EL (cell line): ENCODE measurements at regions not wholly inside any gene's neighbourhood (a gene's known extent, or its start where the extent isn't known, plus 50 kb on each side); places are given as distances from the start of the nearest gene placed in this dataset.

ENCODE experiments used
- DNase-seq: peaks from one replicate; pipeline ENCODE4 v3.0.0-alpha.2; 2016

- DNase-seq = no peak
These were observed 376.6 kb upstream of the XYLT1 start for GRCh38 chr16:17847234-17847795.

GRCh38 chr16:17846030-17846429, 375.3 kb upstream of the XYLT1 start:
- DNase-seq = no peak

GRCh38 chr16:17845031-17845430, 374.3 kb upstream of the XYLT1 start:
- DNase-seq = no peak

- DNase-seq = no peak
These were observed 373.1 kb upstream of the XYLT1 start for GRCh38 chr16:17843905-17844304.

GRCh38 chr16:17839907-17840306, 369.1 kb upstream of the XYLT1 start:
- no peak for DNase-seq

GRCh38 chr16:17839272-17839671, 368.5 kb upstream of the XYLT1 start:
- DNase-seq = no peak

GRCh38 chr16:17836868-17837602, 366.3 kb upstream of the XYLT1 start:
- DNase-seq = peak; percentile 92

GRCh38 chr16:17835118-17835876, 364.5 kb upstream of the XYLT1 start:
- peak; percentile 15 for DNase-seq

GRCh38 chr16:17832738-17833137, 362.0 kb upstream of the XYLT1 start:
- no peak for DNase-seq

GRCh38 chr16:17831330-17831729, 360.6 kb upstream of the XYLT1 start:
- no peak for DNase-seq

GRCh38 chr16:17830651-17831050, 359.9 kb upstream of the XYLT1 start:
- no peak for DNase-seq

- no peak for DNase-seq
These were observed 359.1 kb upstream of the XYLT1 start for GRCh38 chr16:17829811-17830210.

GRCh38 chr16:17828012-17828411, 357.3 kb upstream of the XYLT1 start:
- peak; percentile 78 for DNase-seq

GRCh38 chr16:17827313-17827712, 356.6 kb upstream of the XYLT1 start:
- peak; percentile 16 for DNase-seq

GRCh38 chr16:17817943-17818342, 347.2 kb upstream of the XYLT1 start:
- no peak for DNase-seq

- no peak for DNase-seq
These were observed 346.5 kb upstream of the XYLT1 start for GRCh38 chr16:17817260-17817659.

- DNase-seq = no peak
These were observed 342.0 kb upstream of the XYLT1 start for GRCh38 chr16:17812771-17813170.

- DNase-seq = no peak
These were observed 334.1 kb upstream of the XYLT1 start for GRCh38 chr16:17804857-17805256.

GRCh38 chr16:17803625-17804410, 333.1 kb upstream of the XYLT1 start:
- peak; percentile 78 for DNase-seq

- DNase-seq = no peak
These were observed 331.8 kb upstream of the XYLT1 start for GRCh38 chr16:17802571-17802970.

- peak; percentile 5 for DNase-seq
These were observed 330.3 kb upstream of the XYLT1 start for GRCh38 chr16:17801068-17801467.

- DNase-seq = no peak
These were observed 328.0 kb upstream of the XYLT1 start for GRCh38 chr16:17798716-17799115.

GRCh38 chr16:17793354-17793753, 322.6 kb upstream of the XYLT1 start:
- no peak for DNase-seq
